Superior temporal gyrus (tissue), 1 donor: ENCODE measurements at regions not wholly inside any gene's neighbourhood (a gene's known extent, or its start where the extent isn't known, plus 50 kb on each side); places are given as distances from the start of the nearest gene placed in this dataset.
"Not testable (repeated sequence)": the region's sequence is repeated elsewhere in the genome, so short reads cannot be mapped to it uniquely, and the experiment has no call there.

Experiments used
- DNase-seq: peaks from one replicate; pipeline ENCODE4 v3.0.0-alpha.2; 2016; ENCODE audit errors: extremely low spot score

DNA sequence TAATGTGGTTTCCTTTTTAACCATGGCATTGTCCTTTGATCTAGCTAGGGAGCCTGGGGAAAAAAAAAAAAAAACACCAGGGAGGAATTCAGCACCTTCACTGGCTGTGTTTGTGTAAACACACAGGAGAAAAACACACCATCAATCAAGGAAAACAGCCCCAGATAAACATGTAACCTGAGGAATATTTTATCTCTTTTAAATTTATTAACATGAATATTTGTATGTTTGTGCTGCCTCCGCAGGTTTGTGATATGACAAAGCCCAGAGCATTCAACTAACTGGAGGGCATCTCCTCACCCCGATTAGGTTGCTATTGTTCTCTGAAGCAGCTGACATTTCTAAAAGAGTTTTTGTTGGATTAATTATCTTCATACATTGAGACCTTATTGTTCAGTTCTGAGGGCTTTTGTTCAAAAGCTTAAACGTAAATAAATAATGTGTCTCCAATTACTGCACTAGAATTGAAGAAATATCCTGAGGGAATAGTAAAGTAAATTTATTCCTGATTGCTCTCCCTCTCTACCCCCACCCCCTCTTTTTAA, 89.4 kb upstream of the SEMA3E start:
- DNase-seq: peak; percentile 55

DNA sequence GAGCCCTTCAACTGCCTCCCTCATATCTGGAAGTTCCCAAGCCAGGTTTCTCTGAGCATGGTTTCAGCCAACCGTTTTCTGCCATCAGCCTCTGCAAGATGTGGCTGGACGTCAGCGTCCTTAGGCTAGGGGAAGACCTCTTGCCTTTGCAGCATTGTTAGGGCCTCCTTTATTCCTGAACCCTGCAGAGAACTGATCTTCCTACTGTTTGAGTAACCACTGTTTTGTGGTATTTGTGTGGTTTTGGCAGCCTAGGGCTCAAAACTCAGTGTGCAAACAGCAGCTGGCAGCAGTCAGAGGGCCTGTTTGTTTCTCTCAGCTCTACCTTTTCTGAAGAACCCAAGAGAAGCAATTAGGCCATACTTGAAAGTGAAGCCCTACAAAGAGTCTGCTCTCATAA, 83.4 kb upstream of the SEMA3E start:
- no peak for DNase-seq

DNA sequence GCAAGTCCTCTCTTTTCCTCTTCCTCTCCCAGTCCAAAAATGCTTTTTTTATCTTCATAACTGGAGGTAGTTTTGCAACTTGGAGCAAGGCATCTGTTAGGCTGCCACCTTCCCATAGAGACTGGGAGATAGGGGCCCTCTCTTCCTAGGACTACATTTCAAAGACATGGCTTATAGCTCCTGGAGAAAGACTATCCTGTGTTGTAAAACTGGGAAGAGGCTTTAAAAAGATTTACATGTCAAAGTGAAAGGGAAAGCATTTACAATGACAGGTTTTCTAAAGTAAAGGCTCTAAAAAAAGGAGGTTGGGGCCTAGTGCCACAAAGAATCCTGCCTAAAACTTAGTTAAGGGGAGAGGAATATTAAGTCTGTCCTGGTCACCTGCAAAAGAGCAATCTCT, 82.2 kb upstream of the SEMA3E start:
- no peak for DNase-seq

DNA sequence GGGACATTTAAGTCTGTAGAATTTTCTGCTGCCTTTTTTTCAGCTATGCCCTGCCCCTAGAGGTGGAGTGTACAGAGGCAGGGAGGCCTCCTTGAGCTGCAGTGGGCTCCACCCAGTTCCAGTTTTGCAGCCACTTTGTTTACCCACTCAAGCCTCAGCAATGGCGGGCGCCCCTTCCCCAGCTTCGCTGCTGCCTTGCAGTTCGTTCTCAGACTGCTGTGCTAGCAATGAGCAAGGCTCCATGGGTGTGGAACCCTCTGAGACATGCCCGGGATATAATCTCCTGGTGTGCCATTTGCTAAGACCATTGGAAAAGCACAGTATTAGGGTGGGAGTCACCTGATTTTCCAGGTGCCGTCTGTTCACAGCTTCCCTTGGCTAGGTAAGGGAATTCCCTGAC, 68.0 kb upstream of the SEMA3E start:
- DNase-seq: not testable (repeated sequence)

GRCh38 chr7:83708531-83708930, 59.6 kb upstream of the SEMA3E start:
- DNase-seq: no peak

- no peak for DNase-seq
Measured at GRCh38 chr7:83704564-83704963, 55.6 kb upstream of the SEMA3E start.

GRCh38 chr7:83702446-83702845, 53.5 kb upstream of the SEMA3E start:
- no peak for DNase-seq

- no peak for DNase-seq
Measured at GRCh38 chr7:83701736-83702135, 52.8 kb upstream of the SEMA3E start.
